HEK293 (cell line): ENCODE measurements at regions not wholly inside any gene's neighbourhood (a gene's known extent, or its start where the extent isn't known, plus 50 kb on each side); places are given as distances from the start of the nearest gene placed in this dataset.
A peak's percentile ranks its signal among the peaks of the same experiment; 100 is the strongest.

Experiments
- CTCF ChIA-PET: fragments of 350-600 bp; formaldehyde crosslinking; extraction: SDS; loops from one replicate; lab custom pipeline; 2021; ENCODE audit warnings: antibody characterized with exemption; lab: Yijun Ruan, JAX
- POLR2A ChIA-PET: fragments of 300-600 bp; formaldehyde crosslinking; extraction: SDS; loops from one replicate; lab custom pipeline; 2020; ENCODE audit warnings: antibody characterized with exemption, inconsistent platforms; lab: Yijun Ruan, JAX
- H3K27ac ChIP-seq: fragments of 200-500 bp; sonication (Bioruptor generic); 2 replicates; pipeline ENCODE4 v1.5.1; 2014; ENCODE audit warnings: low read depth, low read length, control low read depth, inconsistent platforms; ENCODE audit errors: extremely low read depth
- H3K36me3 ChIP-seq, 2 experiments: fragments of 200-500 bp in 1 of 2; sonication (Bioruptor generic) in 1 of 2; 1 replicate in 1 of 2; 2 replicates in 1 of 2; pipeline ENCODE4 v1.5.1; 2014 to 2017; ENCODE audit warnings: inconsistent platforms in 2 of 2, low read length in 2 of 2; ENCODE audit not compliant: control insufficient read depth in 2 of 2, insufficient read depth in 1 of 2
- H3K4me1 ChIP-seq: fragments of 200-500 bp; sonication (Bioruptor generic); 2 replicates; pipeline ENCODE4 v1.5.1; 2014; ENCODE audit warnings: mild to moderate bottlenecking, low read length, inconsistent platforms; ENCODE audit not compliant: control insufficient read depth, insufficient read depth
- H3K4me3 ChIP-seq: 2 replicates; pipeline ENCODE4 v1.5.1; 2011; ENCODE audit warnings: low read depth, mild to moderate bottlenecking, control low read depth, low read length, moderate library complexity
- H3K9me3 ChIP-seq: fragments of 200-500 bp; sonication (Bioruptor generic); 2 replicates; pipeline ENCODE4 v1.5.1; 2014; ENCODE audit warnings: low read depth, low read length, inconsistent platforms; ENCODE audit not compliant: control insufficient read depth, insufficient read depth
- HOXC10 ChIP-seq: sonication (generic); formaldehyde crosslinking; IDR thresholded peaks from 2 replicates; pipeline ENCODE4 v1.8.1; 2023; ENCODE audit warnings: mild to moderate bottlenecking, missing genetic modification reagents
- REPIN1 ChIP-seq: fragments of 450-650 bp; formaldehyde crosslinking; IDR thresholded peaks from 2 replicates; pipeline ENCODE4 v1.5.1; 2017; ENCODE audit warnings: missing biosample characterization, missing genetic modification characterization, low read depth
- SCRT2 ChIP-seq: fragments of 450-650 bp; formaldehyde crosslinking; IDR thresholded peaks from 2 replicates; pipeline ENCODE4 v1.5.1; 2016; ENCODE audit warnings: missing biosample characterization, missing genetic modification characterization
- TRIM28 ChIP-seq: IDR thresholded peaks from 2 replicates; pipeline ENCODE4 v1.6.1; 2011; ENCODE audit warnings: low read length, control low read depth, borderline replicate concordance
- ZFP3 ChIP-seq: fragments of 450-650 bp; formaldehyde crosslinking; IDR thresholded peaks from 2 replicates; pipeline ENCODE4 v1.5.1; 2016; ENCODE audit warnings: low read depth, missing biosample characterization, missing genetic modification characterization
- ZFP41 ChIP-seq: fragments of 450-650 bp; formaldehyde crosslinking; IDR thresholded peaks from 2 replicates; pipeline ENCODE4 v1.5.1; 2016; ENCODE audit warnings: missing biosample characterization, missing genetic modification characterization, borderline replicate concordance
- ZNF10 ChIP-seq: fragments of 450-650 bp; formaldehyde crosslinking; IDR thresholded peaks from 2 replicates; pipeline ENCODE4 v1.5.1; 2017; ENCODE audit warnings: missing biosample characterization, missing genetic modification characterization
- ZNF121 ChIP-seq: fragments of 450-650 bp; formaldehyde crosslinking; IDR thresholded peaks from 2 replicates; pipeline ENCODE4 v1.5.1; 2016; ENCODE audit warnings: missing biosample characterization, missing genetic modification characterization
- ZNF138 ChIP-seq: fragments of 450-650 bp; formaldehyde crosslinking; IDR thresholded peaks from 2 replicates; pipeline ENCODE4 v1.5.1; 2016; ENCODE audit warnings: missing biosample characterization, missing genetic modification characterization, borderline replicate concordance
- ZNF24 ChIP-seq: fragments of 450-650 bp; formaldehyde crosslinking; IDR thresholded peaks from 2 replicates; pipeline ENCODE4 v1.5.1; 2016; ENCODE audit warnings: missing biosample characterization, missing genetic modification characterization
- ZNF350 ChIP-seq: fragments of 450-650 bp; formaldehyde crosslinking; IDR thresholded peaks from 2 replicates; pipeline ENCODE4 v1.5.0; 2017; ENCODE audit warnings: missing biosample characterization, mild to moderate bottlenecking, missing genetic modification characterization
- ZNF404 ChIP-seq: fragments of 450-650 bp; formaldehyde crosslinking; IDR thresholded peaks from 2 replicates; pipeline ENCODE4 v1.5.1; 2017; ENCODE audit warnings: missing biosample characterization, missing genetic modification characterization
- ZNF473 ChIP-seq: fragments of 450-650 bp; formaldehyde crosslinking; IDR thresholded peaks from 2 replicates; pipeline ENCODE4 v1.5.1; 2017; ENCODE audit warnings: missing biosample characterization, missing genetic modification characterization
- ZNF529 ChIP-seq: fragments of 450-650 bp; formaldehyde crosslinking; IDR thresholded peaks from 2 replicates; pipeline ENCODE4 v1.5.1; 2017; ENCODE audit warnings: missing genetic modification characterization, missing biosample characterization; ENCODE audit not compliant: insufficient replicate concordance
- ZNF830 ChIP-seq: fragments of 450-650 bp; IDR thresholded peaks from 2 replicates; pipeline ENCODE4 v1.5.0; 2018; ENCODE audit warnings: missing biosample characterization, missing genetic modification characterization, low read depth, mild to moderate bottlenecking, moderate library complexity
- ZNF837 ChIP-seq: fragments of 450-650 bp; formaldehyde crosslinking; IDR thresholded peaks from 2 replicates; pipeline ENCODE4 v1.5.1; 2016; ENCODE audit warnings: missing biosample characterization, missing genetic modification characterization
- TF ChIP-seq, protein P1 (sequence below): fragments of 450-650 bp; formaldehyde crosslinking; IDR thresholded peaks from 2 replicates; pipeline ENCODE4 v1.5.1; 2017; ENCODE audit warnings: missing biosample characterization, mild to moderate bottlenecking, missing genetic modification characterization, moderate library complexity
- TF ChIP-seq, protein P2 (sequence below): fragments of 450-650 bp; formaldehyde crosslinking; IDR thresholded peaks from 2 replicates; pipeline ENCODE4 v1.5.1; 2016; ENCODE audit warnings: missing biosample characterization, missing genetic modification characterization, borderline replicate concordance
- TF ChIP-seq, protein P3 (sequence below): fragments of 450-650 bp; formaldehyde crosslinking; IDR thresholded peaks from 2 replicates; pipeline ENCODE4 v1.5.1; 2016; ENCODE audit warnings: missing biosample characterization, missing genetic modification characterization

- Histone ChIP-seq H3K27ac (no peak overlapping the region), H3K4me3 (no peak overlapping the region), H3K36me3 (no peaks in the 10 kb centered on the region), H3K9me3 (no peaks in the 10 kb centered on the region), H3K4me1 (no peaks in the 10 kb centered on the region)
- ChIA-PET POLR2A (no interaction called here), CTCF (no interaction called here)
- TF ChIP-seq, protein P1, sequence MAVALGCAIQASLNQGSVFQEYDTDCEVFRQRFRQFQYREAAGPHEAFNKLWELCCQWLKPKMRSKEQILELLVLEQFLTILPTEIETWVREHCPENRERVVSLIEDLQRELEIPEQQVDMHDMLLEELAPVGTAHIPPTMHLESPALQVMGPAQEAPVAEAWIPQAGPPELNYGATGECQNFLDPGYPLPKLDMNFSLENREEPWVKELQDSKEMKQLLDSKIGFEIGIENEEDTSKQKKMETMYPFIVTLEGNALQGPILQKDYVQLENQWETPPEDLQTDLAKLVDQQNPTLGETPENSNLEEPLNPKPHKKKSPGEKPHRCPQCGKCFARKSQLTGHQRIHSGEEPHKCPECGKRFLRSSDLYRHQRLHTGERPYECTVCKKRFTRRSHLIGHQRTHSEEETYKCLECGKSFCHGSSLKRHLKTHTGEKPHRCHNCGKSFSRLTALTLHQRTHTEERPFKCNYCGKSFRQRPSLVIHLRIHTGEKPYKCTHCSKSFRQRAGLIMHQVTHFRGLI (tag by site-specific recombination) = no peak
- no peak for TF ChIP-seq ZNF121 (tag by site-specific recombination)
- no peak for TF ChIP-seq HOXC10 (CRISPR knock-in tag)
- TF ChIP-seq, protein P2, sequence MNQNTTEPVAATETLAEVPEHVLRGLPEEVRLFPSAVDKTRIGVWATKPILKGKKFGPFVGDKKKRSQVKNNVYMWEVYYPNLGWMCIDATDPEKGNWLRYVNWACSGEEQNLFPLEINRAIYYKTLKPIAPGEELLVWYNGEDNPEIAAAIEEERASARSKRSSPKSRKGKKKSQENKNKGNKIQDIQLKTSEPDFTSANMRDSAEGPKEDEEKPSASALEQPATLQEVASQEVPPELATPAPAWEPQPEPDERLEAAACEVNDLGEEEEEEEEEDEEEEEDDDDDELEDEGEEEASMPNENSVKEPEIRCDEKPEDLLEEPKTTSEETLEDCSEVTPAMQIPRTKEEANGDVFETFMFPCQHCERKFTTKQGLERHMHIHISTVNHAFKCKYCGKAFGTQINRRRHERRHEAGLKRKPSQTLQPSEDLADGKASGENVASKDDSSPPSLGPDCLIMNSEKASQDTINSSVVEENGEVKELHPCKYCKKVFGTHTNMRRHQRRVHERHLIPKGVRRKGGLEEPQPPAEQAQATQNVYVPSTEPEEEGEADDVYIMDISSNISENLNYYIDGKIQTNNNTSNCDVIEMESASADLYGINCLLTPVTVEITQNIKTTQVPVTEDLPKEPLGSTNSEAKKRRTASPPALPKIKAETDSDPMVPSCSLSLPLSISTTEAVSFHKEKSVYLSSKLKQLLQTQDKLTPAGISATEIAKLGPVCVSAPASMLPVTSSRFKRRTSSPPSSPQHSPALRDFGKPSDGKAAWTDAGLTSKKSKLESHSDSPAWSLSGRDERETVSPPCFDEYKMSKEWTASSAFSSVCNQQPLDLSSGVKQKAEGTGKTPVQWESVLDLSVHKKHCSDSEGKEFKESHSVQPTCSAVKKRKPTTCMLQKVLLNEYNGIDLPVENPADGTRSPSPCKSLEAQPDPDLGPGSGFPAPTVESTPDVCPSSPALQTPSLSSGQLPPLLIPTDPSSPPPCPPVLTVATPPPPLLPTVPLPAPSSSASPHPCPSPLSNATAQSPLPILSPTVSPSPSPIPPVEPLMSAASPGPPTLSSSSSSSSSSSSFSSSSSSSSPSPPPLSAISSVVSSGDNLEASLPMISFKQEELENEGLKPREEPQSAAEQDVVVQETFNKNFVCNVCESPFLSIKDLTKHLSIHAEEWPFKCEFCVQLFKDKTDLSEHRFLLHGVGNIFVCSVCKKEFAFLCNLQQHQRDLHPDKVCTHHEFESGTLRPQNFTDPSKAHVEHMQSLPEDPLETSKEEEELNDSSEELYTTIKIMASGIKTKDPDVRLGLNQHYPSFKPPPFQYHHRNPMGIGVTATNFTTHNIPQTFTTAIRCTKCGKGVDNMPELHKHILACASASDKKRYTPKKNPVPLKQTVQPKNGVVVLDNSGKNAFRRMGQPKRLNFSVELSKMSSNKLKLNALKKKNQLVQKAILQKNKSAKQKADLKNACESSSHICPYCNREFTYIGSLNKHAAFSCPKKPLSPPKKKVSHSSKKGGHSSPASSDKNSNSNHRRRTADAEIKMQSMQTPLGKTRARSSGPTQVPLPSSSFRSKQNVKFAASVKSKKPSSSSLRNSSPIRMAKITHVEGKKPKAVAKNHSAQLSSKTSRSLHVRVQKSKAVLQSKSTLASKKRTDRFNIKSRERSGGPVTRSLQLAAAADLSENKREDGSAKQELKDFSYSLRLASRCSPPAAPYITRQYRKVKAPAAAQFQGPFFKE (tag by site-specific recombination) = no peak
Measured at GRCh38 chr4:141570290-141570689, 66.1 kb upstream of the IL15 start.

DNA sequence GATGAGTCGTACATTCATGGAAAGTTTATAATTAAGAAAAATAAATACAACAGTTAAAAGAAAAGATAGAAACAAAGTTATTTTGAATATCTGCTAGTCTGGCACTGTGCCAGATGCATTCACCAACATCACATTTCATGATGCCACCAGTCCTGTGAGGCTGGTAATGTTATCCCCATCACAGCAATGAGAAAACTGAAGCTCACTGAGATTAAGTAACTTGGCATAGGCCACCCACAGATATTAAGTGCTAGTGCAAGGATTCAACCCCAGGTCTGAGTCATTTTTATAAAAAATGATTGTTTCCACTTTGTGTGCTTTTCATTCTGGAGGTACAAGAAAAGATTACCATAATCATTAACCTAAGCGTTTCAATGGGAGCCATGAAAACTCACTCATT is 65.0 kb upstream of the IL15 start:
- POLR2A ChIA-PET = no interaction called here
- Histone ChIP-seq H3K27ac (no peak overlapping the region), H3K36me3 (no peaks in the 10 kb centered on the region), H3K4me3 (no peak overlapping the region), H3K9me3 (no peaks in the 10 kb centered on the region), H3K4me1 (no peaks in the 10 kb centered on the region)
- CTCF ChIA-PET = no interaction called here
- no peak for TF ChIP-seq ZNF473
- TF ChIP-seq ZNF350 (tag by site-specific recombination) = 0 out of 2 replicates have a peak, but pooled peaks have one; percentile 26

- Histone ChIP-seq H3K4me1 (no peaks in the 10 kb centered on the region), H3K36me3 (no peaks in the 10 kb centered on the region), H3K4me3 (no peak overlapping the region), H3K9me3 (no peaks in the 10 kb centered on the region), H3K27ac (no peak overlapping the region)
- CTCF ChIA-PET = no interaction called here
- POLR2A ChIA-PET = no interaction called here
- TF ChIP-seq ZNF529 = no peak
- TF ChIP-seq SCRT2 = no peak
- no peak for TF ChIP-seq ZNF837
- no peak for TF ChIP-seq ZNF138 (tag by site-specific recombination)
- no peak for TF ChIP-seq ZNF830 (tag by site-specific recombination)
- no peak for TF ChIP-seq ZFP3
- TF ChIP-seq, protein P3, sequence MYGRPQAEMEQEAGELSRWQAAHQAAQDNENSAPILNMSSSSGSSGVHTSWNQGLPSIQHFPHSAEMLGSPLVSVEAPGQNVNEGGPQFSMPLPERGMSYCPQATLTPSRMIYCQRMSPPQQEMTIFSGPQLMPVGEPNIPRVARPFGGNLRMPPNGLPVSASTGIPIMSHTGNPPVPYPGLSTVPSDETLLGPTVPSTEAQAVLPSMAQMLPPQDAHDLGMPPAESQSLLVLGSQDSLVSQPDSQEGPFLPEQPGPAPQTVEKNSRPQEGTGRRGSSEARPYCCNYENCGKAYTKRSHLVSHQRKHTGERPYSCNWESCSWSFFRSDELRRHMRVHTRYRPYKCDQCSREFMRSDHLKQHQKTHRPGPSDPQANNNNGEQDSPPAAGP (tag by site-specific recombination) = no peak
- no peak for TF ChIP-seq TRIM28
- no peak for TF ChIP-seq ZNF10
- TF ChIP-seq ZFP41 (tag by site-specific recombination) = no peak
- no peak for TF ChIP-seq REPIN1 (tag by site-specific recombination)
- no peak for TF ChIP-seq ZNF24 (tag by site-specific recombination)
- TF ChIP-seq ZNF404 (tag by site-specific recombination) = no peak
Measured at GRCh38 chr4:141571793-141572192, 64.6 kb upstream of the IL15 start.
